CD4-positive, alpha-beta T cell treated with Interleukin-6 at 100 ng/mL for 8 hours (primary cell): ENCODE measurements at regions not wholly inside any gene's neighbourhood (a gene's known extent, or its start where the extent isn't known, plus 50 kb on each side); places are given as distances from the start of the nearest gene placed in this dataset.
"Not testable (repeated sequence)": the region's sequence is repeated elsewhere in the genome, so short reads cannot be mapped to it uniquely, and the experiment has no call there.

Experiments
- DNase-seq: peaks from one replicate; pipeline ENCODE4 v3.0.0-alpha.2; 2020; ENCODE audit warnings: mixed read lengths, low spot score

- no peak for DNase-seq
Measured at GRCh38 chr6:21772884-21773575, 179.5 kb downstream of the SOX4 start.

DNA sequence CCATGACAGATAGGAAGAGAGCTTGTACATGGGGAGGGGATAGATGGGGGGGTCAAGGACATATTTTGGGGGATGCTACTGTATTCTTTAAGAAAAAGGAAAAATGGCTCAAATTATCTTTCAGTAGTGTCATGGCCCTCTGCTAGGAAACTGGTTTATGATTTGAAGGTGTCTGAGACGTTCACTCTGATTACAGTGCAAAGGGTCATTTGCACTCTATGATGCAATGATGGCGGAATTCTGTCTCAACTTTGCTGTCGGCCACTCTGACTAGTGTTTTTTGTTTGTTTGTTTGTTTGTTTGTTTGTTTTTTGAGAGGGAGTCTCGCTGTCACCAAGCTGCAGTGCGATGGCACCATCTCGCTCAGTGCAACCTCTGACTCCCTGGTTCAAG lies 180.0 kb downstream of the SOX4 start:
- no peak for DNase-seq

- no peak for DNase-seq
Measured at GRCh38 chr6:21777846-21778245, 184.3 kb downstream of the SOX4 start.

DNA sequence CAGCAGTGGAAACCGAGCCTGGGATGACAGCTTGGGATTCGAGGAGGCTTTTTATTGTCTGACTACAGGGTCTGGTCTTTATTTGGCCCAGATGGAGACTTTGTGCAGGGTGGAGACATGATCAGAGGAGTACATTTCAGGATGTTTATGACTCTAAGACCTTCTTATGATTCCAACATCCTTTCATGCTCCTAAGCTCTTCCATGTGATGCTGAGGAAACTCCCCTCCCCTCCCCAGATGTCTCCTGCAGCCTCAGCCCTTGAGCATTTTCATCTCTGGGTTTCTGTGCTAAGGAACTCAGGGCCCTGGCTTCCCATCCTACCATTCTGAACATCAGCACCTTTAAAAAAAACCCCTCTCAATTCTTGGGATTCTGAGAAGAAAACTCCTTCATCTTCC lies 186.6 kb downstream of the SOX4 start:
- no peak for DNase-seq

- no peak for DNase-seq
Measured at GRCh38 chr6:21780679-21781078, 187.1 kb downstream of the SOX4 start.

GRCh38 chr6:21781128-21781527 lies 187.6 kb downstream of the SOX4 start:
- no peak for DNase-seq

GRCh38 chr6:21785164-21785563 lies 191.6 kb downstream of the SOX4 start:
- no peak for DNase-seq

DNA sequence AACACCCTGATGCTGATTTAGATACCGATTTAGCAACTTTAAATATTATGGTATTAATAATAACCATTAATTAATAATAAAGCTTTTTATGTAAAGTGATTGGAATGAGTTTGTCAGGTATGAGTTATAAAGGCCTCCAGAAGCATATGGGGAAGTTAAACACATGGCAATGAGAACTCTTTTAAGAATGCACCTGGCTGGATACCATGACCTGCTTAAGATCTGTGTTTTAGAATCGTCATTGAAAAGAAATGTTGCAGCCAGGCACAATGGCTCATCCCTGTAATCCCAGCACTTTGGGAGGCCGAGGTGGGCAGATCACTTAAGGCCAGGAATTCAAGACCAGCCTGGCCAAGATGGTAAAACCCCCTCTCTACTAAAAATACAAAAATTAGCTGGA lies 197.5 kb downstream of the SOX4 start:
- no peak for DNase-seq

- DNase-seq = no peak
Measured at GRCh38 chr6:21791581-21791980, 198.0 kb downstream of the SOX4 start.

DNA sequence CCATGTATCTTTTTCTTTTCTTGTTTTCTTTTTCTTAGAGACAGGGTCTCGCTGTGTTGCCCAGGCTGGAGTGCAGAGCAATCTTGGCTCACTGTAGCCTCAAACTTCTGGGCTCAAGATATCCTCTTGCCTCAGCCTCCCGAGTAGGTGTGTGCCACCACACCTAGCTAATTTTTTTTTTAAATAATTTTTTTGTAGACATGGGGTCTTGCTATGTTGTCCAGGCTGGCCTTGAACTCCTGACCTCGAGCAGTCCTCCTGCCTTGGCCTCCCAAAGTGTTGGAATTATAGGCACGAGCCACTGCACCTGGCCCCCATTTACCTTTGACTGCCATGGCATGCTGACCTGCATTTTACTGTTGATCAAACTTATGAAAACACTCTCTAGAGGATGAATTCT lies 198.6 kb downstream of the SOX4 start:
- DNase-seq = no peak

DNA sequence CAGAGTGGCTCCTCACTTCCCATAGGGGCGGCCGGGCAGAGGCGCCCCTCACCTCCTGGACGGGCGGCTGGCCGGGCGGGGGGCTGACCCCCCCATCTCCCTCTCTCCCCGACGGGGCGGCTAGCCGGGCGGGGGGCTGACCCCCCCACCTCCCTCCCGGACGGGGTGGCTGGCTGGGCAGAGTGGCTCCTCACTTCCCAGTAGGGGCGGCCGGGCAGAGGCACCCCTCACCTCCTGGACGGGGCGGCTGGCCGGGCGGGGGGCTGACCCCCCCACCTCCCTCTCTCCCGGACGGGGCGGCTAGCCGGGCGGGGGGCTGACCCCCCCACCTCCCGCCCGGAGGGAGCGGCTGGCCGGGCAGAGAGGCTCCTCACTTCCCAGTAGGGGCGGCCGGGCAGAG lies 203.4 kb downstream of the SOX4 start:
- DNase-seq = not testable (repeated sequence)

DNA sequence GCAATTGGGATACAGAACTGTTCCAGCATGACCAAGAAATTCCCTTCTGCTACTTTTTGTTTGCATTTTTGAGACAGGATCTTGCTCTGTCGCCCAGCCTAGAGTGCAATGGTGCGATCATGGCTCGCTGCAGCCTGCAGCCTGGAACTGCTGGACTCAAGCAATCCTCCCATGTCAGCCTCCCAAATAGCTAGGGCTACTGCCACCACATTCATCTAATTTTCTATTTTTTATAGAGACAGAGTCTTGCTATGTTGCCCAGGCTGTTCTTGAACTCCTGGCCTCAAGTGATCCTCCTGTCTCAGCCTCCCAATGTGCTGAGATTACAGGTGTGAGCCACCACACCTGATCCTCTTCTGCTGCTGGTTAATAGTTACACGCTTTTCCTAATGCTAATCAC lies 204.9 kb downstream of the SOX4 start:
- no peak for DNase-seq

GRCh38 chr6:21800330-21800729 lies 206.8 kb downstream of the SOX4 start:
- no peak for DNase-seq

DNA sequence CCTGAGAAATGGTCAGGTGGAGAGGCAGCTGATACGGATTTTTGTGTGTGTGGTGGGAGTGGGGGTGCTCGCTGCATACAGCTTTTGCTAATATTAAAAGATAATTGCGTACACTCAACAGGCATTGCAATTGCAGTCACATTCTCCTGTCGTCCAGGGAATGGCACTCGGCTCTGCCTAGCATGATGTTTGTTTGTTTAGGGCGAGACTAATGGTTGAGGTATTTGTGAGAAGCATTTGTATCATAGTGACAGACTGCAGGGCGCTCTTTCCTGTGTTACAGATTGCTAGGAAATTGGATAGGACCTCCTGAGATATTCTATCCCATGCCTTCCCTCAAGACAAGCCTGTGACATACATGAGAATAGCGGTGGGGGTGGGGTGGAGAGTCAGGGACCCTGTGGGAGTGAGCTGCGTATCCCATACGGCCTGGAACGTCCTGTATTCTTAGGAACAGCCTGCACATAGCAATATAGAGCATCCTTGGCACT lies 207.4 kb downstream of the SOX4 start:
- no peak for DNase-seq

GRCh38 chr6:21801446-21802174 lies 208.1 kb downstream of the SOX4 start:
- DNase-seq = no peak

GRCh38 chr6:21802175-21802822 lies 208.7 kb downstream of the SOX4 start:
- DNase-seq = no peak

- DNase-seq = no peak
Measured at GRCh38 chr6:21804941-21805610, 211.5 kb downstream of the SOX4 start.

GRCh38 chr6:21807299-21808044 lies 213.9 kb downstream of the SOX4 start:
- DNase-seq = no peak

DNA sequence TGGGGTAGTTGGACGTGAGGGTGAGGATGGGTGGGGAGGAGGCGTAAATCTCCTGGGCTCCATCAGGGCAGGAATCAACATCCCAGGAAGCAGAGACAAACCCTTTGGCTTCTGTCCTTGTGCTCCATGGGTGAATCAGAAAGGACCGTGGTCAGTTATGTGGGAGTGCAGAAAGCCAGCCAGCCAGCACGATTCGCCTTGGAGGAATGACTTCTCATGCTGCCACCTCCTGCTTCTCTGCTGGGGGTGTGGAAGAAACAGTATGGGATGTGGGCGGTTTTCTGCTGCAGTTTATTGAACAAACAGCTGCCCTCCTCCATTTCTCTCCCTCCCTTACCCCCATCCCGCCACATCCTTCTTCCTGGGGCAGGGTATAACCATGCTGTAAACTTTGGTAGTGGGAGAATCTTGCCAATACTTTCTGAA lies 214.5 kb downstream of the SOX4 start:
- DNase-seq = no peak

GRCh38 chr6:21808551-21809242 lies 215.1 kb downstream of the SOX4 start:
- DNase-seq = no peak

DNA sequence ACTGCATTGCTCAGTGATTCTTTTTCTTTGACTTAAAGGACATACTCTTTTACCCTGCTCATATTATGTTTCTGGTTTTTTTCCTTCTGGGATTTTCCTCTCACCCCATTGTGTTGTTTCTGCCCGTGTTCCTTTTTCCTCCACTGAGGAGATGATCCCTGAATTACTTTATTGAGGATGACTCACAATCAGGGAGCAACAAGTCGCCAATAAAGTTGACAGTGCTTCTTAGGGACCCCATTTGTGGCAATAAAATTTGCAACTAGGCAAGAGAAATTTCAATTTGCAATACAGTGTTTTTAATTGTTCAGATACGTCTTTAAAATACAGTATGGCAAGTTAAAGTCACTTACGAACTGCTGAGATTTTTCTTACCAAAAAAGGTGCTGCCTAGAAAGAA lies 217.9 kb downstream of the SOX4 start:
- DNase-seq = no peak
